IMR-90 (cell line): ENCODE measurements at regions not wholly inside any gene's neighbourhood (a gene's known extent, or its start where the extent isn't known, plus 50 kb on each side); places are given as distances from the start of the nearest gene placed in this dataset.
"Not testable (repeated sequence)": the region's sequence is repeated elsewhere in the genome, so short reads cannot be mapped to it uniquely, and the experiment has no call there.

Source experiments
- ATAC-seq: fragments of 200-7000 bp; cut with Tn5 transposase; 2 replicates; pipeline ENCODE4 v1.9.1; 2020; ENCODE audit warnings: low read depth, mild to moderate bottlenecking, moderate library complexity
- BruUV-seq: library from RNA; stranded (reverse); fragments of 400-500 nt; replicated peaks from 2 replicates; lab custom pipeline; 2021; lab: Mats Ljungman, UMichigan
- CTCF ChIA-PET: fragments of 300-600 bp; formaldehyde crosslinking; extraction: SDS; loops from one replicate; lab custom pipeline; 2021; ENCODE audit warnings: antibody characterized with exemption; lab: Yijun Ruan, JAX
- POLR2A ChIA-PET: fragments of 300-600 bp; sonication (Branson Sonifier 250); formaldehyde crosslinking; loops from one replicate; lab custom pipeline; 2022; ENCODE audit warnings: antibody characterized with exemption; ENCODE audit not compliant: unreplicated experiment; lab: Charles Lee
- DNase-seq: peaks from one replicate; pipeline ENCODE4 v3.0.0; 2013
- H2AFZ ChIP-seq: replicated peaks from 2 replicates; pipeline ENCODE3; 2013; ENCODE audit warnings: low read length, mild to moderate bottlenecking; ENCODE audit not compliant: poor library complexity
- H2AK5ac ChIP-seq: 2 replicates; pipeline ENCODE4 v1.6.1; 2013; ENCODE audit warnings: low read depth, low read length, inconsistent platforms
- H2AK9ac ChIP-seq: replicated peaks from 2 replicates; pipeline ENCODE3; 2013; ENCODE audit warnings: mild to moderate bottlenecking, low read depth, low read length, moderate library complexity; ENCODE audit not compliant: poor library complexity
- H2BK120ac ChIP-seq: 2 replicates; pipeline ENCODE4 v1.6.1; 2013; ENCODE audit warnings: low read depth, low read length, inconsistent platforms
- H2BK15ac ChIP-seq: 3 replicates; pipeline ENCODE4 v1.6.1; 2013; ENCODE audit warnings: low read depth, low read length, inconsistent platforms
- H2BK20ac ChIP-seq: 2 replicates; pipeline ENCODE4 v1.6.1; 2013; ENCODE audit warnings: low read depth, mild to moderate bottlenecking, inconsistent platforms, low read length, moderate library complexity
- H2BK5ac ChIP-seq: 2 replicates; pipeline ENCODE4 v1.6.1; 2013; ENCODE audit warnings: mild to moderate bottlenecking, low read depth, low read length, inconsistent platforms; ENCODE audit not compliant: poor library complexity, severe bottlenecking
- H3K14ac ChIP-seq: replicated peaks from 2 replicates; pipeline ENCODE4 v1.6.1; 2013; ENCODE audit warnings: low read depth, low read length, inconsistent platforms
- H3K18ac ChIP-seq: 2 replicates; pipeline ENCODE4 v1.6.1; 2013; ENCODE audit warnings: low read depth, low read length, control low read depth
- H3K23ac ChIP-seq: 2 replicates; pipeline ENCODE4 v1.6.1; 2013; ENCODE audit warnings: low read depth, low read length, inconsistent platforms
- H3K27ac ChIP-seq: 2 replicates; pipeline ENCODE4 v1.5.1; 2013; ENCODE audit warnings: mild to moderate bottlenecking, control low read depth, low read length; ENCODE audit not compliant: insufficient read depth
- H3K27me3 ChIP-seq: 2 replicates; pipeline ENCODE4 v1.6.1; 2013; ENCODE audit warnings: low read length; ENCODE audit not compliant: control insufficient read depth, insufficient read depth
- H3K36me3 ChIP-seq: 2 replicates; pipeline ENCODE4 v1.6.1; 2013; ENCODE audit warnings: low read length, mixed read lengths; ENCODE audit not compliant: control insufficient read depth, insufficient read depth
- H3K4ac ChIP-seq: 2 replicates; pipeline ENCODE4 v1.6.1; 2013; ENCODE audit warnings: low read depth, low read length, inconsistent platforms
- H3K4me1 ChIP-seq: 2 replicates; pipeline ENCODE4 v1.6.1; 2013; ENCODE audit warnings: low read length, mixed read lengths; ENCODE audit not compliant: control insufficient read depth, insufficient read depth
- H3K4me2 ChIP-seq: 2 replicates; pipeline ENCODE4 v1.6.1; 2013; ENCODE audit warnings: low read depth, mild to moderate bottlenecking, control low read depth, low read length, moderate library complexity
- H3K4me3 ChIP-seq: 2 replicates; pipeline ENCODE4 v1.5.1; 2013; ENCODE audit warnings: low read depth, mild to moderate bottlenecking, control low read depth, low read length, moderate library complexity; ENCODE audit not compliant: insufficient read depth
- H3K56ac ChIP-seq: 2 replicates; pipeline ENCODE4 v1.6.1; 2013; ENCODE audit warnings: low read length, inconsistent platforms; ENCODE audit not compliant: insufficient read depth; ENCODE audit errors: extremely low read depth
- H3K79me1 ChIP-seq, 2 experiments: 2 replicates each; pipeline ENCODE4 v1.6.1; 2013; ENCODE audit warnings: low read length in 2 of 2, inconsistent platforms in 1 of 2, low read depth in 1 of 2
- H3K9ac ChIP-seq: 2 replicates; pipeline ENCODE4 v1.6.1; 2013; ENCODE audit warnings: low read depth, low read length, control low read depth
- H3K9me1 ChIP-seq: 2 replicates; pipeline ENCODE4 v1.6.1; 2013; ENCODE audit warnings: low read length, inconsistent platforms; ENCODE audit not compliant: insufficient read depth
- H3K9me3 ChIP-seq: 2 replicates; pipeline ENCODE4 v1.6.1; 2013; ENCODE audit warnings: low read length; ENCODE audit not compliant: control insufficient read depth, insufficient read depth
- H4K20me1 ChIP-seq: 2 replicates; pipeline ENCODE4 v1.6.1; 2013; ENCODE audit warnings: low read length, inconsistent platforms; ENCODE audit not compliant: insufficient read depth
- H4K5ac ChIP-seq: 2 replicates; pipeline ENCODE4 v1.6.1; 2013; ENCODE audit warnings: mild to moderate bottlenecking, low read depth, low read length, control low read depth
- H4K8ac ChIP-seq, 2 experiments: 2 replicates each; pipeline ENCODE4 v1.6.1; 2013; ENCODE audit warnings: low read depth in 2 of 2, low read length in 2 of 2, control low read depth in 1 of 2, inconsistent platforms in 1 of 2
- H4K91ac ChIP-seq: 2 replicates; pipeline ENCODE4 v1.6.1; 2013; ENCODE audit warnings: low read depth, low read length, inconsistent platforms; ENCODE audit not compliant: insufficient read depth
- WGBS, 2 experiments: methylation state at CpG; one replicate each; pipeline versions ENCODE4 v1.1.5 to v1.1.7; 2013; ENCODE audit warnings: missing lambda C conversion rate in 2 of 2; ENCODE audit not compliant: insufficient read length in 1 of 2; ENCODE audit errors: extremely low coverage in 2 of 2; 5-methylcytosine and 5-hydroxymethylcytosine counted together
- dilution Hi-C: fragments of 300-500 bp; cut with HindIII; formaldehyde crosslinking; loops from one replicate; pipeline ENCODE4 v1.14.3; 2018; ENCODE audit warnings: low sequenced_read_pairs; ENCODE audit not compliant: unreplicated experiment
- in situ Hi-C: fragments of 300-500 bp; cut with MboI; formaldehyde crosslinking; loops from 3 replicates; pipeline ENCODE4 v1.14.3; 2019; ENCODE audit warnings: low sequenced_read_pairs, inconsistent platforms, mixed read lengths
- intact Hi-C: fragments of 100-400 bp; cut with micrococcal nuclease; formaldehyde crosslinking; loops from 2 replicates; pipeline ENCODE4 v1.10.0; 2022

GRCh38 chr5:32931438-32931837 lies 220.3 kb downstream of the NPR3 start:
- DNase-seq, H3K27me3 ChIP-seq, H2AK9ac ChIP-seq, H2BK5ac ChIP-seq, H3K27ac ChIP-seq, H4K5ac ChIP-seq, H4K91ac ChIP-seq, H2BK120ac ChIP-seq, intact Hi-C loops, dilution Hi-C loops, H3K9me3 ChIP-seq, H3K79me1 ChIP-seq, H3K14ac ChIP-seq, H3K23ac ChIP-seq, H3K4me1 ChIP-seq, H3K9me1 ChIP-seq, H2AFZ ChIP-seq, H3K4me3 ChIP-seq, H2BK15ac ChIP-seq, H4K20me1 ChIP-seq, H3K18ac ChIP-seq, H2BK20ac ChIP-seq, CTCF ChIA-PET, H3K36me3 ChIP-seq, H4K8ac ChIP-seq, H3K9ac ChIP-seq, H2AK5ac ChIP-seq, BruUV-seq, POLR2A ChIA-PET, H3K4ac ChIP-seq, H3K56ac ChIP-seq, in situ Hi-C loops, H3K4me2 ChIP-seq, ATAC-seq: not testable (repeated sequence)
- WGBS, 2 experiments = no CpG with 5 or more reads among the region's 1 CpG
